CD4-positive, alpha-beta T cell (primary cell): ENCODE measurements at regions not wholly inside any gene's neighbourhood (a gene's known extent, or its start where the extent isn't known, plus 50 kb on each side); places are given as distances from the start of the nearest gene placed in this dataset.

Experiments used
- ATAC-seq: fragments of 200-7000 bp; cut with Tn5 transposase; one replicate; pipeline ENCODE4 v1.10.0; 2022; ENCODE audit warnings: mild to moderate bottlenecking; ENCODE audit not compliant: poor library complexity
- CTCF ChIA-PET: fragments of 350-600 bp; sonication (Branson Sonifier 250); formaldehyde crosslinking; loops from one replicate; lab custom pipeline; 2021; ENCODE audit warnings: antibody characterized with exemption, inconsistent platforms; lab: Charles Lee
- POLR2A ChIA-PET: fragments of 350-600 bp; sonication (Branson Sonifier 250); formaldehyde crosslinking; loops from one replicate; lab custom pipeline; 2021; ENCODE audit warnings: antibody characterized with exemption, inconsistent platforms; lab: Charles Lee
- DNase-seq, 14 experiments: peaks; one replicate each; pipeline ENCODE4 v3.0.0-alpha.2; 2013 to 2020; ENCODE audit warnings: mixed read lengths in 2 of 14
- H3K27ac ChIP-seq, 2 donors: one replicate each; pipeline versions ENCODE4 v1.5.1 to v1.7.0; 2013; ENCODE audit warnings: low read length in 2 of 2, low read depth in 1 of 2, mild to moderate bottlenecking in 1 of 2
- H3K27me3 ChIP-seq, 2 experiments: 1 replicate in 1 of 2; 2 replicates in 1 of 2; pipeline versions ENCODE4 v1.6.1 to v1.7.0; 2013; ENCODE audit warnings: low read length in 2 of 2, control low read depth in 1 of 2, mild to moderate bottlenecking in 1 of 2, moderate library complexity in 1 of 2; ENCODE audit not compliant: insufficient read depth in 2 of 2, control insufficient read depth in 1 of 2
- H3K36me3 ChIP-seq: one replicate; pipeline ENCODE4 v1.6.1; 2013; ENCODE audit warnings: low read length, control low read depth; ENCODE audit not compliant: insufficient read depth
- H3K4me1 ChIP-seq: one replicate; pipeline ENCODE4 v1.6.1; 2013; ENCODE audit warnings: low read length, control low read depth; ENCODE audit not compliant: insufficient read depth
- H3K4me3 ChIP-seq: one replicate; pipeline ENCODE4 v1.5.1; 2013; ENCODE audit warnings: mild to moderate bottlenecking, low read length, moderate library complexity
- H3K9me3 ChIP-seq, 2 experiments: 1 replicate in 1 of 2; 2 replicates in 1 of 2; pipeline versions ENCODE4 v1.6.1 to v1.7.0; 2013; ENCODE audit warnings: low read length in 2 of 2, mild to moderate bottlenecking in 2 of 2, control low read depth in 1 of 2, moderate library complexity in 1 of 2; ENCODE audit not compliant: control insufficient read depth in 1 of 2, insufficient read depth in 1 of 2
- H3K27ac Mint-ChIP-seq: one replicate; pipeline ENCODE4 v1.8.0; 2020; ENCODE audit warnings: mixed read lengths
- H3K27me3 Mint-ChIP-seq: one replicate; pipeline ENCODE4 v1.8.0; 2021; ENCODE audit warnings: mixed read lengths
- H3K36me3 Mint-ChIP-seq: one replicate; pipeline ENCODE4 v1.8.0; 2021; ENCODE audit warnings: low read depth, mixed read lengths
- H3K4me1 Mint-ChIP-seq: one replicate; pipeline ENCODE4 v1.8.0; 2021; ENCODE audit warnings: low read depth, mixed read lengths
- H3K4me3 Mint-ChIP-seq: one replicate; pipeline ENCODE4 v1.8.0; 2020; ENCODE audit warnings: mild to moderate bottlenecking, mixed read lengths
- H3K9me3 Mint-ChIP-seq: one replicate; pipeline ENCODE4 v1.8.0; 2020; ENCODE audit warnings: mixed read lengths
- intact Hi-C, 2 experiments: fragments of 100-400 bp; cut with DNase I in 1 of 2; cut with micrococcal nuclease in 1 of 2; formaldehyde crosslinking; loops; one replicate each; pipeline versions ENCODE4 v1.15.1 to v1.9.0; 2023 to 2025; cut with DNase I, micrococcal nuclease
- TF ChIP-seq, protein P1 (sequence below): fragments of 200-600 bp; IDR thresholded peaks from one replicate; pipeline ENCODE4 v1.8.0; 2022; ENCODE audit warnings: antibody characterized with exemption, mild to moderate bottlenecking

DNA sequence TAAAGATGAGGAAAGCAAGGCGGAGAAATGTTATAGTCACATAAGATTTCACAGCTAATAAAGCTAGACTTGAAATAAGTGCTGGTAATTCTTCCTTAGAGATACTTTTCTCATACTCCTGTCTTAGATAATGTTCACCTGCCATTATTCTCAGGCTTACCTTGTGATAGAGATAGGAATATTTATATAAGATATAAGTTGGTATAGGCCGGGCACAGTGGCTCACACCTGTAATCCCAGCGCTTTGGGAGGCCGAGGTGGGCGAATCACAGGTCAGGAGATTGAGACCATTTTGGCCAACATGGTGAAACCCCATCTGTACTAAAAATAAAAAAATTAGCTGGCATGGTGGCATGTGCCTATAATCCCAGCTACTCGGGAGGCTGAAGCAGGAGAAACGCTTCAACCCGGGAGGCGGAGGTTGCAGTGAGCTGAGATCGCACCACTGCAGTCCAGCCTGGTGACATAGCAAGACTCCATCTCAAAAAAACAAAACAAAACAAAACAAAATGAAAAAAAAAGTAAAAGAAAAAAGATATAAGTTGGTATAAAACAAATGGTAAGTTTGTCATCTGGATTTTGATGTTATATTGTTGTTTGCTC, 1918.4 kb downstream of the MAT2B start:
- Mint-ChIP-seq H3K27me3 (no peaks in the 10 kb centered on the region), H3K4me3 (no peak overlapping the region), H3K36me3 (no peaks in the 10 kb centered on the region), H3K4me1 (no peaks in the 10 kb centered on the region), H3K27ac (no peak overlapping the region), H3K9me3 (peaks cover 7% of the 10 kb centered on the region)
- intact Hi-C loops = no loop called here
- Histone ChIP-seq H3K27me3 (no peaks in the 10 kb centered on the region), H3K27ac (no peak overlapping the region), H3K4me3 (no peak overlapping the region), H3K9me3 (peaks cover 0 to 6% of the 10 kb centered on the region in 2 experiments), H3K4me1 (no peaks in the 10 kb centered on the region), H3K36me3 (no peaks in the 10 kb centered on the region)
- TF ChIP-seq, protein P1, sequence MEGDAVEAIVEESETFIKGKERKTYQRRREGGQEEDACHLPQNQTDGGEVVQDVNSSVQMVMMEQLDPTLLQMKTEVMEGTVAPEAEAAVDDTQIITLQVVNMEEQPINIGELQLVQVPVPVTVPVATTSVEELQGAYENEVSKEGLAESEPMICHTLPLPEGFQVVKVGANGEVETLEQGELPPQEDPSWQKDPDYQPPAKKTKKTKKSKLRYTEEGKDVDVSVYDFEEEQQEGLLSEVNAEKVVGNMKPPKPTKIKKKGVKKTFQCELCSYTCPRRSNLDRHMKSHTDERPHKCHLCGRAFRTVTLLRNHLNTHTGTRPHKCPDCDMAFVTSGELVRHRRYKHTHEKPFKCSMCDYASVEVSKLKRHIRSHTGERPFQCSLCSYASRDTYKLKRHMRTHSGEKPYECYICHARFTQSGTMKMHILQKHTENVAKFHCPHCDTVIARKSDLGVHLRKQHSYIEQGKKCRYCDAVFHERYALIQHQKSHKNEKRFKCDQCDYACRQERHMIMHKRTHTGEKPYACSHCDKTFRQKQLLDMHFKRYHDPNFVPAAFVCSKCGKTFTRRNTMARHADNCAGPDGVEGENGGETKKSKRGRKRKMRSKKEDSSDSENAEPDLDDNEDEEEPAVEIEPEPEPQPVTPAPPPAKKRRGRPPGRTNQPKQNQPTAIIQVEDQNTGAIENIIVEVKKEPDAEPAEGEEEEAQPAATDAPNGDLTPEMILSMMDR = no peak
- ATAC-seq (no peak), DNase-seq (no peak)
- CTCF ChIA-PET = no interaction called here
- POLR2A ChIA-PET = no interaction called here

- no peaks in the 10 kb centered on the region for H3K4me1 Mint-ChIP-seq
These were observed 1920.2 kb downstream of the MAT2B start for GRCh38 chr5:165425594-165425993.

GRCh38 chr5:165448753-165449152, 1943.3 kb downstream of the MAT2B start:
- Histone ChIP-seq H3K4me3 (no peak overlapping the region), H3K27me3 (no peaks in the 10 kb centered on the region), H3K27ac (no peak overlapping the region), H3K36me3 (no peaks in the 10 kb centered on the region), H3K9me3 (no peaks in the 10 kb centered on the region), H3K4me1 (no peaks in the 10 kb centered on the region)
- Mint-ChIP-seq H3K4me3 (no peak overlapping the region), H3K27ac (no peak overlapping the region), H3K4me1 (no peaks in the 10 kb centered on the region), H3K9me3 (peaks cover 15% of the 10 kb centered on the region), H3K36me3 (no peaks in the 10 kb centered on the region), H3K27me3 (no peaks in the 10 kb centered on the region)
- POLR2A ChIA-PET = no interaction called here
- ATAC-seq (no peak), DNase-seq (no peak)
- TF ChIP-seq, protein P1 = no peak
- CTCF ChIA-PET = no interaction called here
- intact Hi-C loops = no loop called here

More at GRCh38 chr5:165425594-165425993, 1920.2 kb downstream of the MAT2B start:
- H3K4me1 ChIP-seq = no peaks in the 10 kb centered on the region
- POLR2A ChIA-PET = no interaction called here
- no peak overlapping the region for H3K4me3 Mint-ChIP-seq
- no peaks in the 10 kb centered on the region for H3K36me3 ChIP-seq
- no peaks in the 10 kb centered on the region for H3K27me3 Mint-ChIP-seq
- DNase-seq (no peak), ATAC-seq (no peak)
- CTCF ChIA-PET = no interaction called here
- no peak overlapping the region for H3K27ac Mint-ChIP-seq
- no peaks in the 10 kb centered on the region for H3K27me3 ChIP-seq
- TF ChIP-seq, protein P1 = no peak
- no peak overlapping the region for H3K4me3 ChIP-seq
- no peaks in the 10 kb centered on the region for H3K36me3 Mint-ChIP-seq
- no peak overlapping the region for H3K27ac ChIP-seq
- intact Hi-C loops = no loop called here
- peaks cover 0 to 6% of the 10 kb centered on the region in 2 experiments for H3K9me3 ChIP-seq
- H3K9me3 Mint-ChIP-seq = peaks cover 5% of the 10 kb centered on the region
